C4-2B (cell line): ENCODE measurements at regions not wholly inside any gene's neighbourhood (a gene's known extent, or its start where the extent isn't known, plus 50 kb on each side); places are given as distances from the start of the nearest gene placed in this dataset.

Source experiments
- H3K27ac ChIP-seq: fragments of 450-650 bp; 2 replicates; pipeline ENCODE4 v1.5.1; 2017
- ZFX ChIP-seq: fragments of 450-650 bp; IDR thresholded peaks from 2 replicates; pipeline ENCODE4 v1.6.1; 2017
- TF ChIP-seq, protein P1 (sequence below): fragments of 450-650 bp; conservative IDR thresholded peaks from 2 replicates; pipeline ENCODE4 v1.5.1; 2017; ENCODE audit warnings: mild to moderate bottlenecking

DNA sequence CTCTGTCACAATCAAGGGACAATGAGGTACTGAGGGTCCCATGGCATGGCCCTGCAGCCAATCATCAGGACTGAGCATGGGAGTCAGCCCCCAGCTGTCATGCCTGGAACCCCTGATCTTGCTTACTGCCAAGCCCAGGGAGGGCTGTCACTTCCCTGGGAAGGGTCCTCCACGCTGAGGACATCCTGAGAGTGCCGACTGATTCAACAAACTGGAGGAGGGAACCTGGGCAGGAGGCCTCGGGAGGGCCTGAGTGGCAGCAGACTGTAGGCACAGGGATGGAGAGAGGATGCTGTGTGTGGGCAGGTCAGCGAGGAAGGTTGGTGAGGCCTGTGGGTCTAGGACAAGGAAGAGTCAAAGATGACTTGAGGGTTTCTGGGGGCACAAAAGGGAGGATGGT lies 154.3 kb downstream of the ZNF248 start:
- TF ChIP-seq, protein P1, sequence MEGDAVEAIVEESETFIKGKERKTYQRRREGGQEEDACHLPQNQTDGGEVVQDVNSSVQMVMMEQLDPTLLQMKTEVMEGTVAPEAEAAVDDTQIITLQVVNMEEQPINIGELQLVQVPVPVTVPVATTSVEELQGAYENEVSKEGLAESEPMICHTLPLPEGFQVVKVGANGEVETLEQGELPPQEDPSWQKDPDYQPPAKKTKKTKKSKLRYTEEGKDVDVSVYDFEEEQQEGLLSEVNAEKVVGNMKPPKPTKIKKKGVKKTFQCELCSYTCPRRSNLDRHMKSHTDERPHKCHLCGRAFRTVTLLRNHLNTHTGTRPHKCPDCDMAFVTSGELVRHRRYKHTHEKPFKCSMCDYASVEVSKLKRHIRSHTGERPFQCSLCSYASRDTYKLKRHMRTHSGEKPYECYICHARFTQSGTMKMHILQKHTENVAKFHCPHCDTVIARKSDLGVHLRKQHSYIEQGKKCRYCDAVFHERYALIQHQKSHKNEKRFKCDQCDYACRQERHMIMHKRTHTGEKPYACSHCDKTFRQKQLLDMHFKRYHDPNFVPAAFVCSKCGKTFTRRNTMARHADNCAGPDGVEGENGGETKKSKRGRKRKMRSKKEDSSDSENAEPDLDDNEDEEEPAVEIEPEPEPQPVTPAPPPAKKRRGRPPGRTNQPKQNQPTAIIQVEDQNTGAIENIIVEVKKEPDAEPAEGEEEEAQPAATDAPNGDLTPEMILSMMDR, result no peak
- TF ChIP-seq ZFX, result no peak
- no peak overlapping the region for H3K27ac ChIP-seq

DNA sequence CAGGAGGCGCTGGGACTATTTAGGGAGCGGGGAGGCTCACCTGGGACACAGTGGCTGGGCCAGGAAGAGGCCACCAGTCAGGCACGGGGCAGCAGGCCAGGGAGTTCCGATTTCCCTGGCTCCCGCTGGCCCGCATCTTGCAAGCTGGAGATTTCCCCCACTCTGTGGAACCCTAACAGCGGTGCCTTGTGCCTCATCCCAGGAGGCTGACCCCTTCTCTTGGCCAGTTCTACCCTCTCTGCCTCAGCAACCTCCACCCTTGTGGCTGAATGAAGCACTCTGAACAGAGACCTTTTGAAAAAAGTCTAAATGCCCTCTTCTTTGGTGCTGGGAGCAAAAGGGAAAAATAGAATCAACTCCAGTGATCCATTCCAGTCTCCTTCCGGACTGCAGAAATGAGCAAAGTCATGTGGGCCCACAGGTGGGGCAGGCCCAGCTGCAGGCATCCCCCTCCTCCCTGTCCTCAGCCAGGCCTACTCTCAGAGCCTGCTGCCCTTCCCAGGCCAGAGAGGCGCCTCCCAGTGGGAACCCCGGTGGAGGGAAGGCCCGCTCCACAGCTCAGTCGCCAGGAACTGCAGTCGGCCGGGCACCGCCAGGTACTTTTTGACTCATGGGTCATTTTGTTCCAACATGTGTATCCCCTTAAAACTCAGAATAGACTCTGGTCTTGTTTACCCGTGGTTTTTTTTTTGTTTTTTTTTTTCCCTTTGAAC lies 155.5 kb downstream of the ZNF248 start:
- H3K27ac ChIP-seq, result no peak overlapping the region
- TF ChIP-seq, protein P1, result no peak
- no peak for TF ChIP-seq ZFX

DNA sequence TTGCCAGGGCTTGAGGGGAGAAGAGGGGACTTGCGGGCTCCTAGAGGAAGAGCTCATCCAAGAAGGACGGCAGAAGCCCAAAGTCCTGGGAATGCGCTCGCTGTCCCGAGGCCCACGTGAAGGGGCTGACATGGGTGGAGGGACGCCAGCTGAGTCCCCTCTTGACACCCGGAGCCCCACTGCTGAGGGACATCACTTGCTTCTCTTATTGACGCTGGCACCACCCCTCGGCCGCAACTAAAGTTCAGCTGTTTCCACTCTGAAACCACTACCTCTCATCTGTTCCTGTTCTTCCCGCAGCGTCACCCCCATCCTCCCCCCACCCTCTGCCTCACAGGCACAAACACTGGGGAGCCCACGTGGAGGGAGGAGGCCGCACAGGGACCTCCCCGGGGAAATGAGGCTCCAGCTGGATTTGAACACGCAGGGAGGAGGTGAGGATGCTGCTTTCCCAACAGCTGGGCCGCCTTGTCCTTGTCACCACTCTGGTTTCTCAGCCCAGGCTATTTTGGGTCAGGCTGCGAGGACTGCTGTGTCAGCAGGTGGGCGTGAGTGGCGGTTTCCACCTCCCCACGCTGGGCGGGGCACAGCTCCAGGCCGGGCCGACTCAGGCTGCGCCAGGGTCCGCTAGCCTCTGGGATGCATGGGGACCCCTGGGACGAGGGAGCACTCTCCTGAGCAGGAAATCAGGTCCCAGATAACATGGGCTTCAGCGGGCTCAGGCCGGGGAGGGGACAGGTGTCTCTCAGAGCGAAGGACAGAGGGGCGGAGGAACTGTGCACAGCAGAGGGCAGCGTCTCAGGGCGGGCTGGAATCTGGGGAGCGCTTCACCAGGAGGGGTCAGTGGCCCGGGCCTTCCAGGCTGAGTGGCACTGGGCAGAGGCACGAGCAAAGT lies 156.3 kb downstream of the ZNF248 start:
- TF ChIP-seq ZFX, result no peak
- TF ChIP-seq, protein P1, result no peak
- H3K27ac ChIP-seq, result no peak overlapping the region

DNA sequence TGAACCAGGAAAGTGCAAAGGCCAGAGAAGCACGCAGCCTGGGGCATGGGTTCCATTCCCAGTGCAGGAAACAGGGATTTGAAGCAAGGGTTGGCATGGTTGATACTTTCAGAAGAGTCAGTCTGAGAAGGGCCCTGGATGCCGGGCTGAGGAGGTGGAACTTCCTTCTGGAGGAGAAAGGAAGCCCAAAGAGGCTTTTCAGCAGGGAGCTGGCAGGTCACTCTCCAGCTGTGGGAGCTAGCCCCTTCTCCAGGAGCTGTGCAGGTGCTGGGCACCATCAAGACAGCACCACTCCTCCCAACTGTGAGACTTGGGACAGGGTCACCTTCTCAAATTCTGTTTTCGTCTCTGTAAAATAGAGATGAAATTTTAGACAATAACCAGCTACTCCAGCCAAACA lies 169.8 kb downstream of the ZNF248 start:
- TF ChIP-seq, protein P1, result no peak
- no peak for TF ChIP-seq ZFX

DNA sequence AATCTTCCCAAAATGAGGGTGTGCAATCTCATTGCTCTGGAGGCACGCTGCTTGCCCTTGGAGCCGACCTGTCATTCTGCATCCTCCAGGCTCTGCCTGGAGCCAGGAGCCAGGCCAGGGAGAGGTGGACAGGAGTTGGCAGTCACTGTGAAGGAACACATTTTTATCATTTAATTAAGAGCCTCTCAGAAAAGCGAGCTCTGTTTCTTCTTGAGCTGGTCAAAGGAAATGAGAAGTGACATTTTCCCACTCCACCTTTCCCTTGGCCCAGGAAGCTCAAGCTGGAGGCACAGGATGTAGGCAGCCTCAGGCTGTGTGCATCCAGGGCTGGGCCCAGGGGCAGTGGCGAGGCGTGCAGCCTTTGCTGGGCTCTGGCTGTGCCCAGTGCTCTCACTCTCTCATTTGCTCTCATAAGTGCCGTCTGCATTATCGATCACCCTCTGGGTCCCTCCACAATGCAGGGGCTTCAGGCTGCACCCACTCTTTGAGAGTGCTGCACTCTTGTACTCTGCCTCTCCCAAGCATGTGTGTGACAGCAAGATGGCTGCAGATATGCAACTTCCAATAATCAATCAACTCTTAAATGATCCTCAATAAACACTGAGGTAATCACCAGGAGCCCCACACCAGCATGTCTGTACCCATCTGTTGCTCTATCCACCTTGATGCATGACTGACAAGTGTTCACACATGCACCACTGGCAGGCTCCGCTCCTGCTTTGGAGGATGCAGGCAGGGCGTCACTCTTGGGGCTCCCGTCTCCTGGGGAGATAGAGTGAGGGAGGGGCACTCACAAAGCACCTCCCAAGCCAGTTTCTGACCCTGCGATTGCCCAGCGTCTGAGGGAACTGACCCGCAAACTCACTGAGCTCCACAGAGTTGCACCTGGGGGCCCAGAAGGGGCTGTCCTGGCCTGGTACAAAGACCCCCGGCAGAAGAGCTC lies 171.4 kb downstream of the ZNF248 start:
- H3K27ac ChIP-seq, result no peak overlapping the region
- no peak for TF ChIP-seq ZFX
- TF ChIP-seq, protein P1, result no peak

More for the DNA sequence above, 169.8 kb downstream of the ZNF248 start:
- H3K27ac ChIP-seq, result no peak overlapping the region

DNA sequence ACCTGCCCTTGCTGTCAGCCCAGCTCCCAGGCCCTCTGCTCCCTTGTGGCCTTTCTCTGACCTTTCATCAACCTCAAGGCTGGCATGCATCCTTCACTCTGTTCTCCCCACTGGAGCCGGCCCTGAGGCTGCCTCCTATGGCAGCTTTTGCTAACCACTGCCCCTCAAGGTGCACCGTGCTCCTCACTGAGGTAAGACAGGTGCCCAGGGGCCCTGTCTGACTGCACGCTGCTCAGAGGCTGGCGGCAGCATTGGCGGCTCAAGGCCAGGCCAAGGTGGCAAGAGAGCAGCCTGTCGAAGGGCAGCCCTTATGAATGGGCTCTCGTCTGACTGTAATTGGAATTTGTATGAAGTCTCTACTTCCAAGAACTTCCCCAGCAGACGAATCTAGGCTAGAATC lies 172.6 kb downstream of the ZNF248 start:
- H3K27ac ChIP-seq, result no peak overlapping the region
- no peak for TF ChIP-seq ZFX
- TF ChIP-seq, protein P1, result no peak
